ENCODE measurements at regions not wholly inside any gene's neighbourhood (a gene's known extent, or its start where the extent isn't known, plus 50 kb on each side); places are given as distances from the start of the nearest gene placed in this dataset.

DNA sequence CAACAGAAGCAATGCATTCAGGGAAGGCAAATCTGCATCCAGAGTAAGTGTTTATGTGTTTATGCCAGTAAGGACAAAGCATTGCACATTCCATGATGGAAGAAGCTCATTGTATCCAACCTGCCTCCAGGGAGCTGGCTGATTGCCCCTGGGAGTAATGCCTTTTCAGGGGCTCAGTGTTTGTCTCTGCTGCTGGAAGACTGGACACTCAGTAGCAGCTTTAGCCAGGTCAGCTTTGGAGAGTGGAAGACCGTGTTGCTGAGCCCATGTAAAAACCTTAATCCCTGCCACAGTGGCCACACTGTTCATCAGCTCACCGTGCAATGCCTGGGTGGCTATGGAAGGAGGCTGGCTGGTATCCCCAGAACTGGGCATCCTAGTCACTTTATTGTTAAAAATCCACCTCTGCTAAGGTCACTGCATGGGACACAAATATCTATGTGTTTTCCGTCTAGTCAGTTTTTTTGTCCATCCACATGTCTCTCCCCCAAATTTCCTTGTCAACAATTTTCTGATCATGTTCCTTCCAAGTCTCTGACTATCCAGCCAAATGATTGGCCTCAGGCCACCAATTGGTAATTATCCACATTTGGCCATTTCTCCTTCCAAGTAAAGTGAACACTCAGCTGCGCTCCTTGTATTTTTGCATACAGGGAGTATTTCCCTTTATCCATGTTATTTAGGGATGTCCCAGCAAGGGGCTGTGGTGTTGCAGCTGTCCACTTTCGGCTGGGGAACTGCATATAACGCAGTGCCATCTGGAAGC lies 2044.5 kb upstream of the AGA start:
- Histone ChIP-seq H3K9me3 (ENCODE audit: insufficient read depth, low read length) (no peaks in the 10 kb centered on the region), H3K36me3 (ENCODE audit: insufficient read depth, insufficient read length, low read length) (no peaks in the 10 kb centered on the region), H3K27me3 (ENCODE audit: insufficient read depth, insufficient read length) (no peaks in the 10 kb centered on the region), H3K4me3 (ENCODE audit: insufficient read length, low read depth) (no peak overlapping the region), H3K4me1 (ENCODE audit: insufficient read depth, insufficient read length) (peaks cover 2% of the 10 kb centered on the region), H3K9ac (ENCODE audit: insufficient read length, low read depth) (no peak overlapping the region)
- DNase-seq (ENCODE audit: low read depth, low spot score): no peak
- no peak for TF ChIP-seq ZNF274 (IDR thresholded peaks at IDR 0.05; ENCODE audit: low read depth, low read length)
- no peak for TF ChIP-seq YY1 (IDR thresholded peaks at IDR 0.05; ENCODE audit: insufficient read depth, insufficient read length)
- no peak for TF ChIP-seq SUZ12 (IDR thresholded peaks at IDR 0.05; ENCODE audit: extremely low read depth, insufficient read depth, insufficient read length)

DNA sequence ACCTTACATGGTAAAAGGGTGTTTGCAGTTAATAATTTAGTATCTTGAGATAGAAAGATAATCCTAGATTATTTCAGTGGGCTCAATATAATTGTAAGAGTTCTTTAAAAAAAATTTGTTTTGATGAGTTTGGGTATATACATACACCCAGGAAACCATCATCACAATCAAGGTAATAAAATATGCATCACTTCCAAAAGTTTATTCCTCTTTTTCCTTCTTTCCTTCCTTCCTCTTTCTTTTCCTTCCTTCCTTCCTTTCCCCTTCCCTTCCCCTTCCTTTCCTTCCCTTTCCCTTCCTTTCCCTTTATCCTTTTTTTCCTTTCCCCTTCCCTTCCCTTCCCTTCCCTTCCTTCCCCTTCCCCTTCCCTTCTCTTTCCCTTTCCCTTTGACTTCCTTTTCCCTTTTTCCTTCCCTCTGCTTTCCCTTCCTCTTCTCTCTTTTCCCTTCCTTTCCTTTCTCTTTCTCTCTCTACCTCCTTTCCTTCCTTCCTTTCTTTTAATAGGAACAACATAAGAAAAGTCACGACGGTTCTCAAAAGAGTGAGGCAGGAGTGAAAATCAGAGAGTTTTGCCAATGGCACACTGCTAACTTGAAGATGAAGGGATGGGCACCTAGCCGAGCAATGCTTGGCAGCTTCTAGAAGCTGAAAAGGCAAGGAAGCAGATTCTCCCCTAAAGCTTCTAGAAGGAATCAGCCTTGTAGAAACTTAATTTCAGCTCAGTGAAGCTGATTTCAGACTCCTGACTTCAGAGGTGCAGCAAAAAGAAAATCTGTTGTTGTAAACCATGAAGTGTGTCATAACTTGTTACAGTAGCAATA lies 2050.2 kb upstream of the AGA start:
- Histone ChIP-seq H3K4me1 (ENCODE audit: insufficient read depth, insufficient read length) (no peaks in the 10 kb centered on the region), H3K36me3 (ENCODE audit: insufficient read depth, insufficient read length, low read length) (no peaks in the 10 kb centered on the region), H3K9me3 (ENCODE audit: insufficient read depth, low read length) (no peaks in the 10 kb centered on the region), H3K27me3 (ENCODE audit: insufficient read depth, insufficient read length) (no peaks in the 10 kb centered on the region), H3K4me3 (ENCODE audit: insufficient read length, low read depth) (no peak overlapping the region), H3K9ac (ENCODE audit: insufficient read length, low read depth) (no peak overlapping the region)
- no peak for TF ChIP-seq SUZ12 (IDR thresholded peaks at IDR 0.05; ENCODE audit: extremely low read depth, insufficient read depth, insufficient read length)
- no peak for TF ChIP-seq ZNF274 (IDR thresholded peaks at IDR 0.05; ENCODE audit: low read depth, low read length)
- TF ChIP-seq YY1 (IDR thresholded peaks at IDR 0.05; ENCODE audit: insufficient read depth, insufficient read length): no peak
- no peak for DNase-seq (ENCODE audit: low read depth, low spot score)

DNA sequence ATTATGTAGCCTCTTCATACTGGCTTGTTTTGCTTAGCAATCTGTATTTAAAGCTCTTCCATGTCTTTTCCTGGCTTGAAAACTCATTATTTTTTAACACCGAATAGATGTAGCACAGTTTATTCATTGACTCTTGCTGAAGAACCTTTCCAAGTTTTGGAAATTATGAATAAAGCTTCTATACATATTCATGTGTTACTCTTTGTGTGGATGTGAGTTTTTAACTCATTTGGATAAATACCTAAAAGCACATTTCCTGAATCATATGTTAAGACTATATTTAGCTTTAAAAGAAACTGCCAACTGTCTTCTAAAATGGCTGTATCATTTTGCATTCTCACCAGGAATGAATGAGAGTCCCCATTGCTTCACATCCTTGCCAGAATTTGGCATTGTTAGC lies 2061.7 kb upstream of the AGA start:
- no peak overlapping the region for H3K4me3 ChIP-seq (ENCODE audit: insufficient read length, low read depth)
- H3K9me3 ChIP-seq (ENCODE audit: insufficient read depth, low read length): no peaks in the 10 kb centered on the region
- H3K4me1 ChIP-seq (ENCODE audit: insufficient read depth, insufficient read length): no peaks in the 10 kb centered on the region
- H3K36me3 ChIP-seq (ENCODE audit: insufficient read depth, insufficient read length, low read length): no peaks in the 10 kb centered on the region
- TF ChIP-seq ZNF274 (IDR thresholded peaks at IDR 0.05; ENCODE audit: low read depth, low read length) (no peak), SUZ12 (IDR thresholded peaks at IDR 0.05; ENCODE audit: extremely low read depth, insufficient read depth, insufficient read length) (no peak)
- DNase-seq (ENCODE audit: low read depth, low spot score): no peak
- no peaks in the 10 kb centered on the region for H3K27me3 ChIP-seq (ENCODE audit: insufficient read depth, insufficient read length)
- no peak overlapping the region for H3K9ac ChIP-seq (ENCODE audit: insufficient read length, low read depth)

DNA sequence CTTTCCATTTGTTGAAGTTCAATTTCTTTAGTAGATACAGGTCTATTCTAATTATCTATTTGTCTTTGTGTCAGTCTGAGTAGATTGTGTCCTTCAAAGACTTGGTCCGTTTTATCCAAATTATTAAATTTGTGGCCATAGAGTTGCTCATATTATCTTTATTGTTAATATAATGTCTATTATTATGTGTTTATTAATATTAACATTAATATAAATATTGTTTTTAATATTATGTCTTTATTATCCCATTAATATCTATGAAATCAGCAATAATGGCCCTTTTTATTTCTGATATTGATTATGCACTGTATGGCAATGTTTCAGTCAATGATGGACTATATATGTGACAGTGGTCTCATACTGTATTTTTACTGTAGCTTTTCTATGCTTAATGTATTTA lies 2067.3 kb upstream of the AGA start:
- TF ChIP-seq ZNF274 (IDR thresholded peaks at IDR 0.05; ENCODE audit: low read depth, low read length) (no peak), YY1 (IDR thresholded peaks at IDR 0.05; ENCODE audit: insufficient read depth, insufficient read length) (no peak), SUZ12 (IDR thresholded peaks at IDR 0.05; ENCODE audit: extremely low read depth, insufficient read depth, insufficient read length) (no peak)
- Histone ChIP-seq H3K4me3 (ENCODE audit: insufficient read length, low read depth) (no peak overlapping the region), H3K4me1 (ENCODE audit: insufficient read depth, insufficient read length) (no peaks in the 10 kb centered on the region), H3K36me3 (ENCODE audit: insufficient read depth, insufficient read length, low read length) (no peaks in the 10 kb centered on the region), H3K27me3 (ENCODE audit: insufficient read depth, insufficient read length) (no peaks in the 10 kb centered on the region), H3K9me3 (ENCODE audit: insufficient read depth, low read length) (no peaks in the 10 kb centered on the region), H3K9ac (ENCODE audit: insufficient read length, low read depth) (no peak overlapping the region)
- DNase-seq (ENCODE audit: low read depth, low spot score): no peak

DNA sequence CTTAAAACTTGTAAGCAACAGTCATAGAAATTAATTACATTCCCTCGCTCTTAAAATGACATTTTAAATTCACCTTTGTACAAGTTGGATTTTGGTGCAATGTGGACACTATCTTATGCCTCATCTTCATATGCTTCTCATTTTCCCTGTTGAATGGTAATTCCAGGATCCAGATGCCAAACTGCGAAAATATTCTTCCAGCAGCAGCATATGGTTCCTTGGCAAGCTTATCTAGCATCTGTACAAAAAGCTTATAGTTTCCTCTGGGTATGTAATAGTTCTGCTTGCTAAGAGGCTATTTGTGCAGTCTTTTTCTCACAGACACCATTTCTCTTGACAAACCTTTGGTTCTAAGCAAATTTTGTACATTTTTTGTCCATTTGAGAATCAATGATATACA lies 2079.7 kb upstream of the AGA start:
- TF ChIP-seq YY1 (IDR thresholded peaks at IDR 0.05; ENCODE audit: insufficient read depth, insufficient read length): no peak
- no peak for TF ChIP-seq SUZ12 (IDR thresholded peaks at IDR 0.05; ENCODE audit: extremely low read depth, insufficient read depth, insufficient read length)
- TF ChIP-seq ZNF274 (IDR thresholded peaks at IDR 0.05; ENCODE audit: low read depth, low read length): no peak
- H3K9me3 ChIP-seq (ENCODE audit: insufficient read depth, low read length): no peaks in the 10 kb centered on the region
- no peak overlapping the region for H3K4me3 ChIP-seq (ENCODE audit: insufficient read length, low read depth)
- no peaks in the 10 kb centered on the region for H3K4me1 ChIP-seq (ENCODE audit: insufficient read depth, insufficient read length)
- H3K36me3 ChIP-seq (ENCODE audit: insufficient read depth, insufficient read length, low read length): no peaks in the 10 kb centered on the region
- H3K9ac ChIP-seq (ENCODE audit: insufficient read length, low read depth): no peak overlapping the region
- no peaks in the 10 kb centered on the region for H3K27me3 ChIP-seq (ENCODE audit: insufficient read depth, insufficient read length)
- no peak for DNase-seq (ENCODE audit: low read depth, low spot score)

DNA sequence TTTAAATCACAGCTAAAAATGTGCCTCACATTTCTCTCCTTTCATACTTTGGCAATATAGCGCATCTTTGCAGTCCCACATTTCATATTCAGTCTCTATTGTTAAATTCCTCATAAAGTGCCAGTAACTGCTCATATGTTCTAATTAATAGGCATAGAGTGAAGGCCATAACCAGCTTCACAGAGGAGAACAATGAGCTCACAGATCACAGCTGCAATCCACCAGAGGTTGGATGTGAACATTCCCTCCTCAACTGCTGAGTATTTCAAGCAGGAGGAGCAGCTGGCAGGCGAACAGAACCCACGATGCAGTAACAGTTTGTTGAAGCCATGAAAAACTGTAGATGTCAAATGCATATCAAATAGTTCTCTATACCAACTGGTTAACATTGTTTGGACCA lies 2088.7 kb upstream of the AGA start:
- no peak overlapping the region for H3K9ac ChIP-seq (ENCODE audit: insufficient read length, low read depth)
- no peak for TF ChIP-seq ZNF274 (IDR thresholded peaks at IDR 0.05; ENCODE audit: low read depth, low read length)
- no peak for TF ChIP-seq SUZ12 (IDR thresholded peaks at IDR 0.05; ENCODE audit: extremely low read depth, insufficient read depth, insufficient read length)
- TF ChIP-seq YY1 (IDR thresholded peaks at IDR 0.05; ENCODE audit: insufficient read depth, insufficient read length): no peak
- no peaks in the 10 kb centered on the region for H3K27me3 ChIP-seq (ENCODE audit: insufficient read depth, insufficient read length)
- H3K4me3 ChIP-seq (ENCODE audit: insufficient read length, low read depth): no peak overlapping the region
- no peaks in the 10 kb centered on the region for H3K36me3 ChIP-seq (ENCODE audit: insufficient read depth, insufficient read length, low read length)
- H3K4me1 ChIP-seq (ENCODE audit: insufficient read depth, insufficient read length): no peaks in the 10 kb centered on the region
- DNase-seq (ENCODE audit: low read depth, low spot score): no peak
- H3K9me3 ChIP-seq (ENCODE audit: insufficient read depth, low read length): no peaks in the 10 kb centered on the region

DNA sequence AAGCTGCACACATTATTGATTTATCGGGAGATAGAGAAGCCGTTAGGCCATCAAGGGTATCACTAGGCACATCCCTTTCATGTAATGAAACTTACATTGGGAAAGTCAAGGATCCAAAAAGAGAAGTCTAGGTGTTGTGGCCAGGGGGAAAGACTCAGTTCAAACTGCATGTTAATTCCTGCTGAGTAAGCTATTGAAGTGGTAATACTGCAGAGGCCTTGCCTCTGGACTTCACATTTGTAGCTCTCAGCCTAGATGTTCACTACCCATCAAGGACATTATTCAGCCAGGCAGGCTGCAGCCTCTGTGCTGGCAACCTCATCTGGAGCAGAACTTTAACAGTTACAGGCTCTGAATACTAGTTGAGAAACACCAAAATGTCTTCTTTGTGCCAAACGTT lies 2094.5 kb upstream of the AGA start:
- H3K9me3 ChIP-seq (ENCODE audit: insufficient read depth, low read length): no peaks in the 10 kb centered on the region
- no peaks in the 10 kb centered on the region for H3K27me3 ChIP-seq (ENCODE audit: insufficient read depth, insufficient read length)
- no peaks in the 10 kb centered on the region for H3K4me1 ChIP-seq (ENCODE audit: insufficient read depth, insufficient read length)
- TF ChIP-seq SUZ12 (IDR thresholded peaks at IDR 0.05; ENCODE audit: extremely low read depth, insufficient read depth, insufficient read length): no peak
- no peak for TF ChIP-seq YY1 (IDR thresholded peaks at IDR 0.05; ENCODE audit: insufficient read depth, insufficient read length)
- TF ChIP-seq ZNF274 (IDR thresholded peaks at IDR 0.05; ENCODE audit: low read depth, low read length): no peak
- DNase-seq (ENCODE audit: low read depth, low spot score): peak; percentile 22
- H3K4me3 ChIP-seq (ENCODE audit: insufficient read length, low read depth): no peak overlapping the region
- H3K9ac ChIP-seq (ENCODE audit: insufficient read length, low read depth): no peak overlapping the region
- H3K36me3 ChIP-seq (ENCODE audit: insufficient read depth, insufficient read length, low read length): no peaks in the 10 kb centered on the region

Data from NT2/D1 (cell line).